ENCODE measurements at regions not wholly inside any gene's neighbourhood (a gene's known extent, or its start where the extent isn't known, plus 50 kb on each side); places are given as distances from the start of the nearest gene placed in this dataset.
A peak's percentile ranks its signal among the peaks of the same experiment; 100 is the strongest.

DNA sequence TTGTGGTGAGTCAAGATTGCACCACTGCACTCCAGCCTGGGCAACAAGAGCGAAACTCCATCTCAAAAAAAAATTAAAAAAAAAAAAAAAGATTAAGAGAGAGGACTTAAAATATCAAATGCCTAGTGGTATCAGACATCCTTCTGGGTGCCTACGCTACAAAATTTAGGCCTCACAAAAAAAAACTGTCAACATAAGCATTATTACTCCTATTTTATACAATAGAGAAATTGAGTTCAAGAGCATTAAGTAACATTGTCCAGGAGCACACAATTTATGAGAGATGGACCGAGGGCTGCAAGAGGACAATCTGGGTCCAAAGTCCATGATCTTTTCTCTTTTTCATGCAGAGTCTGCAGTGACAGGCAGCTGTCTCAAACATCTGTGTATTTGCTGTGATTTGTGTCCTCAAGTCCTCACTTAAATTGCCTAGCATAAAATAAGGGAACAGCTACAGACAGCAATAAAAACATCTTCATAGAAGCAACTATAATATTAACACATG lies 62.4 kb downstream of the OSR1 start:
- intact Hi-C loops (cut with DNase I): no loop called here
- no peaks in the 10 kb centered on the region for H3K27me3 ChIP-seq
- H3K4me1 ChIP-seq: peaks cover 0 to 7% (median 0%) of the 10 kb centered on the region in 9 donors
- no peak for DNase-seq
- no peak for ATAC-seq
- no peaks in the 10 kb centered on the region for H3K9me3 ChIP-seq
- no peak for TF ChIP-seq CTCF (IDR thresholded peaks at IDR 0.05)
- H3K27ac ChIP-seq: no peak overlapping the region
- WGBS, 2 donors: 78 to 98% methylated on average over 3 of the region's 3 CpGs
- no peak overlapping the region for H3K4me3 ChIP-seq
- no peaks in the 10 kb centered on the region for H3K36me3 ChIP-seq

DNA sequence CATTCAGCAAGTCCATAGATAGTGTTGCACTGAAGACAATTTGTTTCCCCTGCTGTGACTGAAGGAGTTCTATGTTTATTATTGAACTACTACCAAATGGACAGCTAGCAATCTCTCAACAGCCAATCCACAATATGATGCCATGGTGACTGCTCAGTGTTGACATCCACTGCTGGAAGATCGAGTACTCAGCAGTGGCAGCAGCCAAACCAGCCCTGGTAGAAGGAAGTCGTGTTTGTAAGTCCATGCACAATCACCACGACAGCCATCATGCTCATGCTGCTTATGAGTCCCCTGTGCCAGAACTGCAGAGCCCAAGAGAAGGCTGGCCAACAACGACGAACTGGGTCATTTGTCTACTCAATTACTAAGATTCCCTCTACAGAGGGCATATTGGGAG lies 66.4 kb downstream of the OSR1 start:
- peaks cover 0 to 7% (median 0%) of the 10 kb centered on the region in 9 donors for H3K4me1 ChIP-seq
- ATAC-seq (peak in 5 of 8 donors; percentile 21 to 94 (median 67)), DNase-seq (no peak)
- intact Hi-C loops (cut with DNase I): no loop called here
- TF ChIP-seq CTCF (IDR thresholded peaks at IDR 0.05): no peak
- H3K27ac ChIP-seq: no peak overlapping the region
- H3K9me3 ChIP-seq: no peaks in the 10 kb centered on the region
- no peak overlapping the region for H3K4me3 ChIP-seq
- 49 to 79% methylated on average over 5 of the region's 5 CpGs for WGBS, 2 donors
- no peaks in the 10 kb centered on the region for H3K27me3 ChIP-seq
- no peaks in the 10 kb centered on the region for H3K36me3 ChIP-seq

DNA sequence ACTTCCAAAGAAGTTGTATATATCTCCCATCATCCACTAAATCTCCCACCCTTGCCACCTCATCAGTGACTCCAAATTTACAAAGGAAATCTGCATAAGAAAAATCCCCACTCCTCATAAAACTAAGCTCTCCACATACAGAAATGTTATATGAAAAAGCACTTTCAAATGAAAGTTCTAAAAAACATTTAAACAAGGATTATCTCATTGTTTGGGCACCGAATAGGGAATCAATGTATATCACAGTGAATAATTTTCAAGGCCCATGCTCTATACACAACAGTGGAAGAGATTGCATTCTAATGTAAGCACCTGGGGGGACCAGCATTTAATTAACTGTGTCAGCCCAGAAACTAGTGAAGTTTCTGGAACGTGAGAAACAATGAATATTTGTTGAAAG lies 70.1 kb downstream of the OSR1 start:
- Histone ChIP-seq H3K27me3 (no peaks in the 10 kb centered on the region), H3K27ac (no peak overlapping the region), H3K4me1 (peaks cover 0 to 7% (median 0%) of the 10 kb centered on the region in 9 donors), H3K9me3 (no peaks in the 10 kb centered on the region), H3K36me3 (no peaks in the 10 kb centered on the region), H3K4me3 (no peak overlapping the region)
- DNase-seq (no peak), ATAC-seq (no peak)
- 44 to 70% methylated on average over 2 of the region's 2 CpGs for WGBS, 2 donors
- intact Hi-C loops (cut with DNase I): no loop called here
- no peak for TF ChIP-seq CTCF (IDR thresholded peaks at IDR 0.05)

GRCh38 chr2:19287324-19287723 lies 71.1 kb downstream of the OSR1 start:
- no peak for TF ChIP-seq CTCF (IDR thresholded peaks at IDR 0.05)
- Histone ChIP-seq H3K27me3 (no peaks in the 10 kb centered on the region), H3K27ac (no peak overlapping the region), H3K4me1 (peaks cover 0 to 6% (median 0%) of the 10 kb centered on the region in 9 donors), H3K9me3 (no peaks in the 10 kb centered on the region), H3K36me3 (no peaks in the 10 kb centered on the region), H3K4me3 (no peak overlapping the region)
- no peak for DNase-seq
- intact Hi-C loops (cut with DNase I): no loop called here
- ATAC-seq: peak in 1 of 8 donors; percentile 53
- WGBS, 2 donors: 52 to 64% methylated on average over 1 of the region's 1 CpG

Measured in heart right ventricle (tissue), 16 donors.